ENCODE measurements at regions not wholly inside any gene's neighbourhood (a gene's known extent, or its start where the extent isn't known, plus 50 kb on each side); places are given as distances from the start of the nearest gene placed in this dataset.

GRCh38 chr5:35416217-35416988 is 186.1 kb upstream of the PRLR start:
- H3K18ac ChIP-seq (ENCODE audit: extremely low read depth, low read length) = no peak overlapping the region
- ChIA-PET CTCF (ENCODE audit: partially characterized antibody) (interaction anchor here (1.4 to 2.8 kb wide), 3 partner anchors 14 to 20 kb away, joined by 3 to 14 read pairs (median 8); no protein-coding TSS in a partner anchor), POLR2A (ENCODE audit: partially characterized antibody) (no interaction called here)
- H2BK15ac ChIP-seq (ENCODE audit: low read length) = no peak overlapping the region
- H3K9me3 ChIP-seq (ENCODE audit: insufficient read depth in 2 of 2, low read depth in 1 of 2, low read length in 1 of 2) = no peaks in the 10 kb centered on the region
- no peak overlapping the region for H3K56ac ChIP-seq (replicated peaks; ENCODE audit: insufficient read length, low read depth, low read length)
- H3K23ac ChIP-seq (ENCODE audit: insufficient read length) = no peak overlapping the region
- H4K5ac ChIP-seq (ENCODE audit: insufficient read length, low read depth, low read length) = no peak overlapping the region
- H2BK20ac ChIP-seq (ENCODE audit: low read length) = no peak overlapping the region
- no peak overlapping the region for H2AK5ac ChIP-seq (ENCODE audit: low read depth, low read length)
- H2BK12ac ChIP-seq (ENCODE audit: low read depth, low read length) = no peak overlapping the region
- no peaks in the 10 kb centered on the region for H3K23me2 ChIP-seq (ENCODE audit: low read depth, low read length)
- no peak overlapping the region for H2BK120ac ChIP-seq (replicated peaks; ENCODE audit: low read depth, low read length)
- H3K79me1 ChIP-seq (ENCODE audit: low read depth, low read length) = no peaks in the 10 kb centered on the region
- H3K14ac ChIP-seq (ENCODE audit: insufficient read length) = no peak overlapping the region
- no peak overlapping the region for H3K4me3 ChIP-seq (ENCODE audit: extremely low read depth in 1 of 4, insufficient read depth in 2 of 4, low read depth in 3 of 4, low read length in 4 of 4)
- H4K8ac ChIP-seq (ENCODE audit: extremely low read depth, insufficient read depth, low read length) = no peak overlapping the region
- no peaks in the 10 kb centered on the region for H3K4me1 ChIP-seq (replicated peaks in 1 of 4; ENCODE audit: control insufficient read depth in 3 of 4, insufficient read depth in 4 of 4, low read length in 3 of 4)
- no peak overlapping the region for H4K91ac ChIP-seq (replicated peaks; ENCODE audit: insufficient read length, low read length)
- H3K27ac ChIP-seq (ENCODE audit: low read depth, low read length) = no peak overlapping the region
- H3K4ac ChIP-seq (replicated peaks; ENCODE audit: insufficient read length, low read depth, low read length) = no peak overlapping the region
- H3K4me2 ChIP-seq (ENCODE audit: insufficient read depth in 1 of 2, low read depth in 2 of 2, low read length in 2 of 2) = no peak overlapping the region
- FAIRE-seq (no peak), DNase-seq (ENCODE audit: low read depth in 1 of 2, low spot score in 2 of 2) (no peak)
- WGBS, 2 experiments (ENCODE audit: extremely low coverage in 1 of 2, insufficient coverage in 1 of 2, insufficient read length in 1 of 2, insufficient replicate concordance in 2 of 2, low coverage in 1 of 2, low lambda C conversion rate in 2 of 2, missing lambda C conversion rate in 1 of 2) = 88% methylated on average over 6 of the region's 6 CpGs; no CpG with 5 or more reads in 1 of the 2 experiments
- H3K36me3 ChIP-seq (ENCODE audit: control insufficient read depth in 2 of 4, insufficient read depth in 4 of 4, low read length in 3 of 4) = no peaks in the 10 kb centered on the region
- H3K27me3 ChIP-seq (replicated peaks in 1 of 4; ENCODE audit: control insufficient read depth in 3 of 4, extremely low read depth in 1 of 4, insufficient read depth in 3 of 4, low read length in 3 of 4) = no peaks in the 10 kb centered on the region
- no peaks in the 10 kb centered on the region for H4K20me1 ChIP-seq (replicated peaks in 1 of 2; ENCODE audit: control insufficient read depth in 1 of 2, insufficient read depth in 2 of 2, low read length in 2 of 2)
- H2BK5ac ChIP-seq (ENCODE audit: low read depth, low read length) = no peak overlapping the region
- H2AFZ ChIP-seq (ENCODE audit: low read length) = no peak overlapping the region
- no peak overlapping the region for H3K9ac ChIP-seq (replicated peaks in 1 of 4; ENCODE audit: extremely low read depth in 1 of 4, low read depth in 3 of 4, low read length in 3 of 4)
- H3K79me2 ChIP-seq (ENCODE audit: control insufficient read depth in 1 of 2, insufficient read depth in 2 of 2, low read length in 2 of 2) = no peaks in the 10 kb centered on the region
- TF ChIP-seq SP4 (IDR thresholded peaks at IDR 0.05; ENCODE audit: low read length) (no peak), SIX5 (IDR thresholded peaks at IDR 0.05; ENCODE audit: low read depth, low read length) (no peak), NANOG (IDR thresholded peaks at IDR 0.05; ENCODE audit: insufficient read depth, low read depth, low read length, poor library complexity, severe bottlenecking) (no peak), E2F6 (IDR thresholded peaks at IDR 0.05) (no peak), BCL11A (IDR thresholded peaks at IDR 0.05; ENCODE audit: low read depth in 2 of 2, low read length in 2 of 2) (no peak), CEBPB (IDR thresholded peaks at IDR 0.05; ENCODE audit: low read depth, low read length) (no peak), CBX5 (IDR thresholded peaks at IDR 0.05; ENCODE audit: low read depth, low read length) (no peak), SP1 (IDR thresholded peaks at IDR 0.05; ENCODE audit: low read depth, low read length) (no peak), PHF8 (conservative IDR thresholded peaks at IDR 0.05; ENCODE audit: low read depth, low read length) (no peak), CHD1 (IDR thresholded peaks at IDR 0.05; ENCODE audit: low read depth, low read length) (no peak)
- TF ChIP-seq, protein P1, sequence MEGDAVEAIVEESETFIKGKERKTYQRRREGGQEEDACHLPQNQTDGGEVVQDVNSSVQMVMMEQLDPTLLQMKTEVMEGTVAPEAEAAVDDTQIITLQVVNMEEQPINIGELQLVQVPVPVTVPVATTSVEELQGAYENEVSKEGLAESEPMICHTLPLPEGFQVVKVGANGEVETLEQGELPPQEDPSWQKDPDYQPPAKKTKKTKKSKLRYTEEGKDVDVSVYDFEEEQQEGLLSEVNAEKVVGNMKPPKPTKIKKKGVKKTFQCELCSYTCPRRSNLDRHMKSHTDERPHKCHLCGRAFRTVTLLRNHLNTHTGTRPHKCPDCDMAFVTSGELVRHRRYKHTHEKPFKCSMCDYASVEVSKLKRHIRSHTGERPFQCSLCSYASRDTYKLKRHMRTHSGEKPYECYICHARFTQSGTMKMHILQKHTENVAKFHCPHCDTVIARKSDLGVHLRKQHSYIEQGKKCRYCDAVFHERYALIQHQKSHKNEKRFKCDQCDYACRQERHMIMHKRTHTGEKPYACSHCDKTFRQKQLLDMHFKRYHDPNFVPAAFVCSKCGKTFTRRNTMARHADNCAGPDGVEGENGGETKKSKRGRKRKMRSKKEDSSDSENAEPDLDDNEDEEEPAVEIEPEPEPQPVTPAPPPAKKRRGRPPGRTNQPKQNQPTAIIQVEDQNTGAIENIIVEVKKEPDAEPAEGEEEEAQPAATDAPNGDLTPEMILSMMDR (IDR thresholded peaks at IDR 0.05; ENCODE audit: control extremely low read depth in 1 of 3, insufficient read depth in 1 of 3, low read depth in 1 of 3, low read length in 3 of 3) = no peak

Data from H1 (cell line).